GM12872 (cell line): ENCODE measurements at regions not wholly inside any gene's neighbourhood (a gene's known extent, or its start where the extent isn't known, plus 50 kb on each side); places are given as distances from the start of the nearest gene placed in this dataset.

Experiments
- TF ChIP-seq, protein P1 (sequence below): IDR thresholded peaks from 3 replicates; pipeline ENCODE4 v1.5.1; 2011; ENCODE audit warnings: low read depth, mild to moderate bottlenecking, low read length, moderate library complexity; ENCODE audit not compliant: insufficient read depth

DNA sequence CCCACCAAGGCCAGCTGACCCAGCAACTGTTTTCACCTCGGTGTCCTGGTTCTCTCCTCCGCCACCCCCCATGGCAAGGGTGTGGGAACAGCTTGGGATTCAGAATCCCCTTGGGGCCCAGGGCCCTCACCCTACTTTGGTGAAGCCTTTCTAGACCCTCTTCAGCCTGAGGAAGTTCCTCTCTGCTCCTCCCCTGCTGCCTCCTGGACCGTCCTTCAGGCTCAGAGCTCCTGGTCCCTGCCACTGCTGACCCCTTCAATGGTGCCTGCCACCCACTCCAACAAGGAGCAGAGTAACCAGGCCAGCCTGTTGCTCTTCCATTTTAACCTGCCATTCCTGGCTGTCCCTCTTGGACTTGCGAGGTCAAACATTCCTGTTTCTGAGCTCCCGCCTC, 72.0 kb upstream of the SMNDC1 start:
- TF ChIP-seq, protein P1, sequence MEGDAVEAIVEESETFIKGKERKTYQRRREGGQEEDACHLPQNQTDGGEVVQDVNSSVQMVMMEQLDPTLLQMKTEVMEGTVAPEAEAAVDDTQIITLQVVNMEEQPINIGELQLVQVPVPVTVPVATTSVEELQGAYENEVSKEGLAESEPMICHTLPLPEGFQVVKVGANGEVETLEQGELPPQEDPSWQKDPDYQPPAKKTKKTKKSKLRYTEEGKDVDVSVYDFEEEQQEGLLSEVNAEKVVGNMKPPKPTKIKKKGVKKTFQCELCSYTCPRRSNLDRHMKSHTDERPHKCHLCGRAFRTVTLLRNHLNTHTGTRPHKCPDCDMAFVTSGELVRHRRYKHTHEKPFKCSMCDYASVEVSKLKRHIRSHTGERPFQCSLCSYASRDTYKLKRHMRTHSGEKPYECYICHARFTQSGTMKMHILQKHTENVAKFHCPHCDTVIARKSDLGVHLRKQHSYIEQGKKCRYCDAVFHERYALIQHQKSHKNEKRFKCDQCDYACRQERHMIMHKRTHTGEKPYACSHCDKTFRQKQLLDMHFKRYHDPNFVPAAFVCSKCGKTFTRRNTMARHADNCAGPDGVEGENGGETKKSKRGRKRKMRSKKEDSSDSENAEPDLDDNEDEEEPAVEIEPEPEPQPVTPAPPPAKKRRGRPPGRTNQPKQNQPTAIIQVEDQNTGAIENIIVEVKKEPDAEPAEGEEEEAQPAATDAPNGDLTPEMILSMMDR: no peak

GRCh38 chr10:110378006-110378405, 73.3 kb upstream of the SMNDC1 start:
- TF ChIP-seq, protein P1: no peak

GRCh38 chr10:110378533-110379108, 73.9 kb upstream of the SMNDC1 start:
- TF ChIP-seq, protein P1: no peak

- TF ChIP-seq, protein P1: no peak
These were observed 75.1 kb upstream of the SMNDC1 start for GRCh38 chr10:110379831-110380230.

DNA sequence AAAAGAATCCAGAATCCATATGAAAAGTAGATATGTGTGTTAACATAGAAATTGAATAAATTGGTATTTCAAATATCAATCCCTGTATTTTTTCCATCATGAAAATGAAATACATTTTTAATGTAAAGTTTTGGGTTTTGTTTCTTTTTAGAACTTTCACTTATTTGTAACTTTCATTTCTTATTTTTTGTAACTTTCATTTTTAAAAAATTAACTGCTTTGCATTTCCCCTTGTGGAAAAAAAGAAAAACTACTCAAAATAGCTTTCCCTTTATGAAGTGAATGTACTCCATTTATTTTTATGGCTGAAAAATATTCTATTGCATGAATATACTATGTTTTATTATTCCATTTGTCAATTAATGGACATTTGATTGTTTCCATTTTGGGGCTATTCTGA, 75.6 kb upstream of the SMNDC1 start:
- TF ChIP-seq, protein P1: no peak

- TF ChIP-seq, protein P1: no peak
These were observed 78.0 kb upstream of the SMNDC1 start for GRCh38 chr10:110382695-110383094.

DNA sequence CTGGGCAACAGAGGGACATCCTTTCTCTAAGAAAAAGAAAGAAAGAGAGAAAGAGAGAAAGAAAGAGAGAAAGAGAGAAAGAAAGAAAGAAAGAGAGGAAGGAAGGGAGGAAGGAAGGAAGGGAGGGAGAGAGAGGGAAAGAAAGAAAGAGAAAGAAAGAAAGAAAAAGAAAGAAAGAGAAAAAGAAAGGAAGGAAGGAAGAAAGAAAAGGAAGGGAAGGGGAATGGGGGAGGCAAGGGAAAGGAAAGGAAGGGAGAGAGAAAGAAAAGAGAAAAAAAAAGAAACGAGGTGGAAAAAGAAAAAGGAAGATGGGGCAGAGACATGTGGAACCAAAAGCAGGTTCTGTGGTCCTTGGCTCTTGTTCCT, 82.9 kb upstream of the SMNDC1 start:
- TF ChIP-seq, protein P1: no peak

GRCh38 chr10:110387983-110388686, 83.4 kb upstream of the SMNDC1 start:
- TF ChIP-seq, protein P1: no peak
